Bone marrow (tissue), 2 donors: ENCODE measurements at regions not wholly inside any gene's neighbourhood (a gene's known extent, or its start where the extent isn't known, plus 50 kb on each side); places are given as distances from the start of the nearest gene placed in this dataset.
A peak's percentile ranks its signal among the peaks of the same experiment; 100 is the strongest.

ENCODE experiments used
- DNase-seq, 2 donors: peaks; one replicate each; lab custom pipeline; 2025; lab: John Stamatoyannopoulos, UW

GRCh38 chr6:90403489-90404381, 107.1 kb upstream of the BACH2 start:
- DNase-seq: no peak

GRCh38 chr6:90402831-90403192, 106.2 kb upstream of the BACH2 start:
- no peak for DNase-seq

GRCh38 chr6:90401933-90402830, 105.5 kb upstream of the BACH2 start:
- no peak for DNase-seq

GRCh38 chr6:90399970-90400369, 103.3 kb upstream of the BACH2 start:
- DNase-seq: no peak

GRCh38 chr6:90397929-90398674, 101.5 kb upstream of the BACH2 start:
- DNase-seq: no peak

GRCh38 chr6:90397047-90397446, 100.4 kb upstream of the BACH2 start:
- no peak for DNase-seq

GRCh38 chr6:90393232-90393884, 96.7 kb upstream of the BACH2 start:
- peak in 1 of 2 donors; percentile 9 for DNase-seq

- no peak for DNase-seq
Observed at GRCh38 chr6:90390379-90390778, 93.7 kb upstream of the BACH2 start.

- no peak for DNase-seq
Observed at GRCh38 chr6:90388395-90388794, 91.8 kb upstream of the BACH2 start.

GRCh38 chr6:90387826-90388225, 91.2 kb upstream of the BACH2 start:
- DNase-seq: no peak

- no peak for DNase-seq
Observed at GRCh38 chr6:90387383-90387775, 90.7 kb upstream of the BACH2 start.

GRCh38 chr6:90386399-90387382, 90.0 kb upstream of the BACH2 start:
- DNase-seq: no peak

- no peak for DNase-seq
Observed at GRCh38 chr6:90385759-90386313, 89.2 kb upstream of the BACH2 start.

- DNase-seq: no peak
Observed at GRCh38 chr6:90384720-90385119, 88.1 kb upstream of the BACH2 start.

- DNase-seq: no peak
Observed at GRCh38 chr6:90383196-90383822, 86.7 kb upstream of the BACH2 start.

- DNase-seq: no peak
Observed at GRCh38 chr6:90382760-90383159, 86.1 kb upstream of the BACH2 start.

- no peak for DNase-seq
Observed at GRCh38 chr6:90375681-90376439, 79.2 kb upstream of the BACH2 start.

- no peak for DNase-seq
Observed at GRCh38 chr6:90374201-90374600, 77.6 kb upstream of the BACH2 start.

GRCh38 chr6:90372885-90373284, 76.2 kb upstream of the BACH2 start:
- DNase-seq: no peak
